Nephron progenitor cell (in vitro differentiated cells): ENCODE measurements at regions not wholly inside any gene's neighbourhood (a gene's known extent, or its start where the extent isn't known, plus 50 kb on each side); places are given as distances from the start of the nearest gene placed in this dataset.

ENCODE experiments used
- DNase-seq: peaks from one replicate; pipeline ENCODE4 v3.0.0; 2021
- H3K27ac Mint-ChIP-seq: 2 replicates; pipeline ENCODE4 v1.8.0; 2021; ENCODE audit warnings: mild to moderate bottlenecking, moderate library complexity, mixed read lengths
- H3K27me3 Mint-ChIP-seq: 2 replicates; pipeline ENCODE4 v1.8.0; 2021; ENCODE audit warnings: mild to moderate bottlenecking, low read depth, mixed read lengths; ENCODE audit not compliant: poor library complexity
- H3K36me3 Mint-ChIP-seq: 2 replicates; pipeline ENCODE4 v1.8.0; 2021; ENCODE audit warnings: low read depth, mixed read lengths
- H3K4me1 Mint-ChIP-seq: 2 replicates; pipeline ENCODE4 v1.8.0; 2021; ENCODE audit warnings: mixed read lengths
- H3K4me3 Mint-ChIP-seq: 2 replicates; pipeline ENCODE4 v1.8.0; 2021; ENCODE audit warnings: mild to moderate bottlenecking, moderate library complexity, mixed read lengths
- H3K9me3 Mint-ChIP-seq: 2 replicates; pipeline ENCODE4 v1.8.0; 2021; ENCODE audit warnings: mild to moderate bottlenecking, moderate library complexity, mixed read lengths
- CTCF ChIP-seq: fragments of 200-600 bp; sonication (generic); IDR thresholded peaks from 2 replicates; pipeline ENCODE4 v1.5.0; 2021; ENCODE audit warnings: antibody characterized with exemption

GRCh38 chr4:30294295-30294694, 425.9 kb upstream of the PCDH7 start:
- Mint-ChIP-seq H3K36me3 (no peaks in the 10 kb centered on the region), H3K4me3 (no peak overlapping the region), H3K4me1 (no peaks in the 10 kb centered on the region), H3K9me3 (no peaks in the 10 kb centered on the region), H3K27ac (no peak overlapping the region), H3K27me3 (peaks cover 3% of the 10 kb centered on the region)
- no peak for DNase-seq
- TF ChIP-seq CTCF, result no peak

- H3K36me3 Mint-ChIP-seq, result no peaks in the 10 kb centered on the region
- H3K4me3 Mint-ChIP-seq, result no peak overlapping the region
- TF ChIP-seq CTCF, result no peak
- H3K9me3 Mint-ChIP-seq, result no peaks in the 10 kb centered on the region
- peaks cover 3% of the 10 kb centered on the region for H3K27me3 Mint-ChIP-seq
- H3K27ac Mint-ChIP-seq, result no peak overlapping the region
- DNase-seq, result peak; percentile 4
- no peaks in the 10 kb centered on the region for H3K4me1 Mint-ChIP-seq
Observed at GRCh38 chr4:30295652-30296051, 424.5 kb upstream of the PCDH7 start.

DNA sequence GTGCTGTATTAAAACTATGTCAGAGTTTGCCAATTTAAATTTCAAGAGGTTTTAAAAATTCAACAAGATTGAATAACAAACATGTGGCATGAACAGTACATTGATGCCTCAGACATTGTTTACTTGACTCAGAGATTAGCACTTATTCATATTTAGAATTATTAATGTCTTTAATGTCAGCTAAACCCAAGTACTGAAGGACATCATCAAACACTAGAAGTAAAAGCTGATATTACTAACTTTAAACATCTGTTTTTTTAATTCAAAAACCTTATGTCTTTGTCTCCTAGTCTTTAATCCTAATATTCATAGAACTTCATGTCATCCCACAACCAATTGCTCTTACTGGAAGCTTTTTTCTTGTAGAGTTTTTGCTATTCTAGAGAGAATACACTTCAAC, 406.2 kb upstream of the PCDH7 start:
- H3K4me3 Mint-ChIP-seq, result no peak overlapping the region
- H3K9me3 Mint-ChIP-seq, result no peaks in the 10 kb centered on the region
- no peaks in the 10 kb centered on the region for H3K36me3 Mint-ChIP-seq
- no peak for DNase-seq
- H3K27me3 Mint-ChIP-seq, result peaks cover 5% of the 10 kb centered on the region
- no peak for TF ChIP-seq CTCF
- no peaks in the 10 kb centered on the region for H3K4me1 Mint-ChIP-seq
- no peak overlapping the region for H3K27ac Mint-ChIP-seq

DNA sequence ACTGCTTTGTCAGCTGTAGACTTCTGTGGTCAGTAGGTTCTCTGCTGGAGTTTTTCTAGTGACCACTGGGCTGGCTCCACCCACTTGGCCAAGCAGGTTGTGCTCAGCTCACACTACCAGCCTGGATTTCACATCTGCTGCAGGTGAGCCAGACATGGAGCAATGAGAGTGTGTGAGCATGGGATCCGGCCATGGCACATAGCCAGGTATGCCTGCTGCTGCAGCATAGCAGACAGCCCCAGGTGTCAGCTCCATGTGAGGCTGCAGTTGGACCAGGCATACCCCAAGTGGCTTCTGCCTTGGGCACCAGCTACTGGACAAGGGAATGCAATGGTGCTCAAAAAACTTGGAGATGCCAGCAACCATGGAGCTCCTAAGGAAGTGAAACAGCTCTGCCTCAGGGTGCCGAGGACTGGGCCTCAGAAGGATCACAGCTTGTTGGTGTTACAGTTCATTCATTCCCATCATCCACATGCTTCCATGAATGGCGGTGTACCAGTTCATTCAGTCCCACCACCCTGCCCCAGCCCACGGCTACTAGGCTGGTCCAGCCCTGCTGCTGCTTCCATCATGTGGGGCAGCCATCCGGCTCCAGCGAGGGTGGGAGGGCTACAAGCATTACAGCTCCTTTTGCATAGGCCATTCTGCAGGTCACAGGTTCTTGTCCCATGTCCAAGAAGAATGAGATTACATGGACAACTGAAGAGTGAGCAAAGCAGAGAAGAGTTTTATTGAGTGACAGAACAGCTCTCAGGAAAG, 389.1 kb upstream of the PCDH7 start:
- no peak overlapping the region for H3K4me3 Mint-ChIP-seq

GRCh38 chr4:30341731-30342130, 378.4 kb upstream of the PCDH7 start:
- Mint-ChIP-seq H3K9me3 (no peaks in the 10 kb centered on the region), H3K27ac (no peak overlapping the region), H3K4me3 (no peak overlapping the region), H3K4me1 (no peaks in the 10 kb centered on the region), H3K27me3 (no peaks in the 10 kb centered on the region), H3K36me3 (no peaks in the 10 kb centered on the region)
- TF ChIP-seq CTCF, result no peak
- no peak for DNase-seq

More for the DNA sequence above, 389.1 kb upstream of the PCDH7 start:
- DNase-seq, result no peak
- H3K27ac Mint-ChIP-seq, result no peak overlapping the region
- no peaks in the 10 kb centered on the region for H3K36me3 Mint-ChIP-seq
- no peaks in the 10 kb centered on the region for H3K4me1 Mint-ChIP-seq
- H3K27me3 Mint-ChIP-seq, result no peaks in the 10 kb centered on the region
- no peaks in the 10 kb centered on the region for H3K9me3 Mint-ChIP-seq
- no peak for TF ChIP-seq CTCF

DNA sequence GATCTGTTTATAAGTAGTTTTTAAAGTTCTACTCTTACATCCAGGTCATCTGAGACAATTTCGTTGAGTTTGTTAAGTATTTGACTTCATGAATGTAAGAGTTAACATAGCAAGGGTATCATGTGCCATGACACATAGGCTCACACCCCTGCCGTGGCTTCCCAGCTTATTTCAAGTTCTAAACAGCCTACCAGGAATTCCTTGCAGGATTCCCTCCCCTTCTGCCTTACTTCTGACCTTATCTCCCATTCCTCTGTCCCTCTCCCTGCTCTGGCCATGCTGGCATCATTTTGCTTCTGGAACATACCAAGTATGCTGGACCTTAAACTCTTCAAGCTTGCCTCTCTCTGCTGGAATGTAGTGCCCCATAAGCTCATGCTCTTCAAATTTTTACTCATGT, 369.9 kb upstream of the PCDH7 start:
- no peak for TF ChIP-seq CTCF
- H3K36me3 Mint-ChIP-seq, result no peaks in the 10 kb centered on the region
- H3K4me3 Mint-ChIP-seq, result no peak overlapping the region
- H3K4me1 Mint-ChIP-seq, result no peaks in the 10 kb centered on the region
- no peaks in the 10 kb centered on the region for H3K27me3 Mint-ChIP-seq
- H3K9me3 Mint-ChIP-seq, result no peaks in the 10 kb centered on the region
- H3K27ac Mint-ChIP-seq, result no peak overlapping the region
- DNase-seq, result no peak
